ENCODE measurements at regions not wholly inside any gene's neighbourhood (a gene's known extent, or its start where the extent isn't known, plus 50 kb on each side); places are given as distances from the start of the nearest gene placed in this dataset.

DNA sequence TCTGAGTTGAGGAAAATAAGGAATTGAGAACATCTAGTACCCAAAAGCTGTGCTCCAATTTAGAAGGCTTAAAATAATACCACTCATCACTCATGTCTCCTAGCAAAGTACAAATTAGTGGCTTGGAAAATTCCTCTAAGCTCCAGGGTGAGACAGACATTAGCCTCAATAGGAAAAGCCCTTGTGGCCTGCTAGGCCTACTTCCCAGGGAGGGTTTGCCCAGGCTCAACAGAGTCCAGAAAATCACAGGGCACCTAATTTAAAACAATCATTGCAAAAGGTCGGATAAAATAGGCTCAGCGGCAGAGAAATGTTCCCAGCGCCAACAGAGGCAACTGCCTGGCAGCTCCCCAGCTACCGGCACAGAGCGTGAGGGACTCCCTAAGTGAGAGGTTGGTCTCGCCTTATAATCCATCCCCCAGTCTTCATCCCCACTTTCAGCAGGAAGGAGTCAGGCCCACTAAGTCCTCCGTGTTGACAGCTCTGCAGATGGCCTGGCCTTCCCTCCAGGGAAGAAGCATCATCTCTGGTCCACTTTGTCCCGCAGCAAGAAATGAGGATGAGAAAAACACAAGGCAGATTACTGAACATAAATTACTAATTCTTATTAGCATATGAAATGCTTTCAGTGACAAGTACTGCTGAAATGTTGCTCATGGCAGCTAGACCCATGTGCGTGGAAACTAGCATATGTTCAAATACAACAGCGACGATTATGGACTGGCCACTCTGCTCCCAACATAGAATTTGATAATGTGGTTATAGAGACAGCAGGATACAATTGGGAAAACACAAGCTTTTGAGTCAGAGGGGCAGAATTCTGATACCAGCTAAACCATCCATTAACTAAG is 1177.7 kb upstream of the AUTS2 start:
- TF ChIP-seq EZH2 (IDR thresholded peaks at IDR 0.05; ENCODE audit: insufficient read depth, poor library complexity, severe bottlenecking) (no peak), EZH2phosphoT487 (IDR thresholded peaks at IDR 0.05; ENCODE audit: insufficient read depth, low read depth) (no peak)

All from GM23248 (cell line).